Neural cell (in vitro differentiated cells): ENCODE measurements at regions not wholly inside any gene's neighbourhood (a gene's known extent, or its start where the extent isn't known, plus 50 kb on each side); places are given as distances from the start of the nearest gene placed in this dataset.

Experiments used
- EP300 ChIP-seq: fragments of 450-650 bp; conservative IDR thresholded peaks from 2 replicates; pipeline ENCODE4 v1.6.1; 2014; ENCODE audit warnings: antibody characterized with exemption, mild to moderate bottlenecking, moderate library complexity; ENCODE audit not compliant: poor library complexity, severe bottlenecking
- MXI1 ChIP-seq: fragments of 450-650 bp; conservative IDR thresholded peaks from 2 replicates; pipeline ENCODE4 v1.6.1; 2014; ENCODE audit warnings: antibody characterized with exemption, mild to moderate bottlenecking; ENCODE audit not compliant: poor library complexity, severe bottlenecking
- POLR2AphosphoS5 ChIP-seq: IDR thresholded peaks from 2 replicates; pipeline ENCODE4 v1.6.1; 2012
- RAD21 ChIP-seq: fragments of 450-650 bp; conservative IDR thresholded peaks from 2 replicates; pipeline ENCODE4 v1.6.1; 2014; ENCODE audit warnings: antibody characterized with exemption, mild to moderate bottlenecking, moderate library complexity
- SMC3 ChIP-seq: fragments of 450-650 bp; conservative IDR thresholded peaks from 2 replicates; pipeline ENCODE4 v1.6.1; 2014; ENCODE audit warnings: antibody characterized with exemption, mild to moderate bottlenecking, moderate library complexity; ENCODE audit not compliant: poor library complexity
- TAF1 ChIP-seq: IDR thresholded peaks from 2 replicates; pipeline ENCODE4 v1.6.1; 2012; ENCODE audit warnings: low read depth
- TF ChIP-seq, protein P1 (sequence below): fragments of 450-650 bp; IDR thresholded peaks from 2 replicates; pipeline ENCODE4 v1.5.1; 2014; ENCODE audit warnings: antibody characterized with exemption, mild to moderate bottlenecking, moderate library complexity; ENCODE audit not compliant: poor library complexity, severe bottlenecking

DNA sequence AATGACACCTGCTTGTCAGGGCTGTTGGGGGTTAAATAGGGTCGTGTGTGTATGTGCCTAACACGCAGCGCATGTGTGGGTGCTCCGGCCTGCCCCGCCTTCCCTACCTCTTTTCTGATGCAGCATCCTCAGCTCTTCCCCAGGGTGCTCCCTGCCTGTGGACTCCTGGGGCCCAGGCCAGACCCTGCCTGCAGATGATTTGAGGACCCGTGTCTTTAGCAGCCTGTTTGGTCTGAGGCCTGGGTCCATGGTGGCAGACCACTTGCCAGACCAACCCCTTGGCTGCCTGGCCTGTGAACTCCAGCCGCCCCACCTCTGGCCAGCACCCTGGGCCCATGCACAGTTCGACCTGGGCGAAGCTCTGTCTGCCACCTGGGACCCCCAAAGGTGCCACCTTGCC is 57.0 kb upstream of the SIM2 start:
- TF ChIP-seq, protein P1, sequence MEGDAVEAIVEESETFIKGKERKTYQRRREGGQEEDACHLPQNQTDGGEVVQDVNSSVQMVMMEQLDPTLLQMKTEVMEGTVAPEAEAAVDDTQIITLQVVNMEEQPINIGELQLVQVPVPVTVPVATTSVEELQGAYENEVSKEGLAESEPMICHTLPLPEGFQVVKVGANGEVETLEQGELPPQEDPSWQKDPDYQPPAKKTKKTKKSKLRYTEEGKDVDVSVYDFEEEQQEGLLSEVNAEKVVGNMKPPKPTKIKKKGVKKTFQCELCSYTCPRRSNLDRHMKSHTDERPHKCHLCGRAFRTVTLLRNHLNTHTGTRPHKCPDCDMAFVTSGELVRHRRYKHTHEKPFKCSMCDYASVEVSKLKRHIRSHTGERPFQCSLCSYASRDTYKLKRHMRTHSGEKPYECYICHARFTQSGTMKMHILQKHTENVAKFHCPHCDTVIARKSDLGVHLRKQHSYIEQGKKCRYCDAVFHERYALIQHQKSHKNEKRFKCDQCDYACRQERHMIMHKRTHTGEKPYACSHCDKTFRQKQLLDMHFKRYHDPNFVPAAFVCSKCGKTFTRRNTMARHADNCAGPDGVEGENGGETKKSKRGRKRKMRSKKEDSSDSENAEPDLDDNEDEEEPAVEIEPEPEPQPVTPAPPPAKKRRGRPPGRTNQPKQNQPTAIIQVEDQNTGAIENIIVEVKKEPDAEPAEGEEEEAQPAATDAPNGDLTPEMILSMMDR: no peak
- TF ChIP-seq EP300 (no peak), SMC3 (no peak), POLR2AphosphoS5 (no peak), TAF1 (no peak), RAD21 (no peak), MXI1 (no peak)
